Astrocyte (in vitro differentiated cells and primary cell): ENCODE measurements at regions not wholly inside any gene's neighbourhood (a gene's known extent, or its start where the extent isn't known, plus 50 kb on each side); places are given as distances from the start of the nearest gene placed in this dataset.

Experiments used
- DNase-seq: peaks from one replicate; pipeline ENCODE4 v3.0.0-alpha.2; 2010; ENCODE audit warnings: low read depth
- FAIRE-seq: peaks from 2 replicates; lab custom pipeline; 2011; peaks lifted over from hg19 to GRCh38; lab: Jason Lieb, UNC
- H2AFZ ChIP-seq: 2 replicates; pipeline ENCODE4 v1.6.0; 2012; ENCODE audit warnings: low read depth, low read length, inconsistent platforms
- H3K27ac ChIP-seq: 2 replicates; pipeline ENCODE4 v1.5.1; 2011; ENCODE audit warnings: low read depth, low read length, inconsistent platforms
- H3K27me3 ChIP-seq: 2 replicates; pipeline ENCODE4 v1.6.0; 2011; ENCODE audit warnings: low read length, inconsistent platforms; ENCODE audit not compliant: insufficient read depth
- H3K36me3 ChIP-seq: 2 replicates; pipeline ENCODE4 v1.5.1; 2011; ENCODE audit warnings: low read length, inconsistent platforms; ENCODE audit not compliant: insufficient read depth
- H3K4me1 ChIP-seq: 2 replicates; pipeline ENCODE4 v1.5.1; 2011; ENCODE audit warnings: low read length, inconsistent platforms; ENCODE audit not compliant: insufficient read depth
- H3K4me2 ChIP-seq: 2 replicates; pipeline ENCODE4 v1.6.0; 2012; ENCODE audit warnings: low read length, inconsistent platforms
- H3K4me3 ChIP-seq: 2 replicates; pipeline ENCODE4 v1.5.1; 2011; ENCODE audit warnings: low read depth, mild to moderate bottlenecking, low read length, inconsistent platforms; ENCODE audit not compliant: insufficient read depth
- H3K79me2 ChIP-seq: 2 replicates; pipeline ENCODE4 v1.6.0; 2012; ENCODE audit warnings: mild to moderate bottlenecking, low read length, inconsistent platforms; ENCODE audit not compliant: insufficient read depth
- H3K9ac ChIP-seq: 2 replicates; pipeline ENCODE4 v1.6.0; 2012; ENCODE audit warnings: mild to moderate bottlenecking, low read length, inconsistent platforms
- H3K9me3 ChIP-seq: 2 replicates; pipeline ENCODE4 v1.5.1; 2012; ENCODE audit warnings: low read depth, mild to moderate bottlenecking, low read length, inconsistent platforms; ENCODE audit not compliant: insufficient read depth
- H4K20me1 ChIP-seq: 2 replicates; pipeline ENCODE4 v1.6.0; 2012; ENCODE audit warnings: low read length, inconsistent platforms; ENCODE audit not compliant: insufficient read depth
- H3K27ac Mint-ChIP-seq: one replicate; pipeline ENCODE4 v1.8.0; 2021; ENCODE audit warnings: mild to moderate bottlenecking, mixed read lengths; ENCODE audit not compliant: unreplicated experiment
- H3K27me3 Mint-ChIP-seq: one replicate; pipeline ENCODE4 v1.8.0; 2021; ENCODE audit warnings: low read depth, mixed read lengths; ENCODE audit not compliant: unreplicated experiment
- H3K36me3 Mint-ChIP-seq: one replicate; pipeline ENCODE4 v1.8.0; 2021; ENCODE audit warnings: low read depth, mixed read lengths; ENCODE audit not compliant: unreplicated experiment
- H3K4me1 Mint-ChIP-seq: one replicate; pipeline ENCODE4 v1.8.0; 2021; ENCODE audit warnings: low read depth, mixed read lengths; ENCODE audit not compliant: unreplicated experiment
- H3K4me3 Mint-ChIP-seq: one replicate; pipeline ENCODE4 v1.8.0; 2021; ENCODE audit warnings: mild to moderate bottlenecking, moderate library complexity, mixed read lengths; ENCODE audit not compliant: unreplicated experiment
- H3K9me3 Mint-ChIP-seq: one replicate; pipeline ENCODE4 v1.8.0; 2021; ENCODE audit warnings: mild to moderate bottlenecking, mixed read lengths; ENCODE audit not compliant: unreplicated experiment
- EZH2 ChIP-seq: IDR thresholded peaks from 2 replicates; pipeline ENCODE4 v1.6.1; 2012; ENCODE audit warnings: mild to moderate bottlenecking, low read length, inconsistent platforms; ENCODE audit not compliant: insufficient read depth
- TF ChIP-seq, protein P1 (sequence below): IDR thresholded peaks from 2 replicates; pipeline ENCODE4 v1.5.1; 2011; ENCODE audit warnings: low read depth, mild to moderate bottlenecking, inconsistent platforms, low read length, moderate library complexity; ENCODE audit not compliant: insufficient read depth

DNA sequence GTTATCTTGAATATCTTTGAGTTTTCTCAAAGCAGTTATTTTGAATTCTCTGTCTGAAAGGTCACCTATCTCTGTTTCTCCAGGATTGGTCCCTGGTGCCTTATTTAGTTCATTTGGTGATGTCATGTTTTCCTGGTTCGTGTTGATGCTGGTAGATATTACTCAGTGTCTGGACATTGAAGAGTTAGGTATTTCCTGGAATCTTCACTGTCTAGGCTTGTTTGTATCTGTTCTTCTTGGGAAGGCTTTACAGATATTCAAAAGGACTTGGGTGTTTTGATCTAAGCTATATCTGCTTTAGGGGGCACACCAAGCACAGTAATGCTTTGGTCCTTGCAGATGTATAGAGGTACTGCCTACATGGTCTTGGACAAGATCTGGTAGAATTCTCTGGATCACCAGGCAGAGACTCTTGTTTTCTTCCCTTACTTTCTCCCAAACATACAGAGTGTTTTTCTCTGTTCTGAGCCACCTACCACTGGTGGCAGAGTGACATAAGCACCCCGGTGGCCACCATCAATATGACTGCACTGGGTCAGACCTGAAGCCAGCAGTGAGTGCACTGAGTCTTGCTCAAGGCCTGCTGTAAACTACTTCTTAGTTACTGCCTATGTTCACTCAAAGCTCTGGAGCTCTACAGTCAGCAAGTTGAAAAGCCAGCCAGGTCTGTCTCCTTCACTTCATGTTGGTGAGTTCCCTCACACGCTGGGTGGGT lies 193.5 kb upstream of the AMOT start:
- DNase-seq: no peak
- no peak for FAIRE-seq
- no peak overlapping the region for H3K4me3 Mint-ChIP-seq
- H3K36me3 ChIP-seq: no peaks in the 10 kb centered on the region
- H3K9ac ChIP-seq: no peak overlapping the region
- no peaks in the 10 kb centered on the region for H4K20me1 ChIP-seq
- peaks cover 8% of the 10 kb centered on the region for H3K4me1 Mint-ChIP-seq
- H3K4me1 ChIP-seq: no peaks in the 10 kb centered on the region
- no peaks in the 10 kb centered on the region for H3K9me3 ChIP-seq
- H3K27ac ChIP-seq: no peak overlapping the region
- no peak overlapping the region for H3K4me2 ChIP-seq
- H3K79me2 ChIP-seq: no peaks in the 10 kb centered on the region
- no peak overlapping the region for H2AFZ ChIP-seq
- no peaks in the 10 kb centered on the region for H3K36me3 Mint-ChIP-seq
- no peaks in the 10 kb centered on the region for H3K9me3 Mint-ChIP-seq
- peak overlapping the region; percentile 95 for H3K27ac Mint-ChIP-seq
- H3K4me3 ChIP-seq: no peak overlapping the region
- no peak for TF ChIP-seq EZH2
- TF ChIP-seq, protein P1, sequence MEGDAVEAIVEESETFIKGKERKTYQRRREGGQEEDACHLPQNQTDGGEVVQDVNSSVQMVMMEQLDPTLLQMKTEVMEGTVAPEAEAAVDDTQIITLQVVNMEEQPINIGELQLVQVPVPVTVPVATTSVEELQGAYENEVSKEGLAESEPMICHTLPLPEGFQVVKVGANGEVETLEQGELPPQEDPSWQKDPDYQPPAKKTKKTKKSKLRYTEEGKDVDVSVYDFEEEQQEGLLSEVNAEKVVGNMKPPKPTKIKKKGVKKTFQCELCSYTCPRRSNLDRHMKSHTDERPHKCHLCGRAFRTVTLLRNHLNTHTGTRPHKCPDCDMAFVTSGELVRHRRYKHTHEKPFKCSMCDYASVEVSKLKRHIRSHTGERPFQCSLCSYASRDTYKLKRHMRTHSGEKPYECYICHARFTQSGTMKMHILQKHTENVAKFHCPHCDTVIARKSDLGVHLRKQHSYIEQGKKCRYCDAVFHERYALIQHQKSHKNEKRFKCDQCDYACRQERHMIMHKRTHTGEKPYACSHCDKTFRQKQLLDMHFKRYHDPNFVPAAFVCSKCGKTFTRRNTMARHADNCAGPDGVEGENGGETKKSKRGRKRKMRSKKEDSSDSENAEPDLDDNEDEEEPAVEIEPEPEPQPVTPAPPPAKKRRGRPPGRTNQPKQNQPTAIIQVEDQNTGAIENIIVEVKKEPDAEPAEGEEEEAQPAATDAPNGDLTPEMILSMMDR: no peak
- H3K27me3 Mint-ChIP-seq: no peaks in the 10 kb centered on the region
- H3K27me3 ChIP-seq: no peaks in the 10 kb centered on the region

GRCh38 chrX:113019958-113020357 lies 179.3 kb upstream of the AMOT start:
- H3K4me2 ChIP-seq: no peak overlapping the region
- H3K9me3 ChIP-seq: no peaks in the 10 kb centered on the region
- FAIRE-seq: no peak
- H3K4me3 Mint-ChIP-seq: no peak overlapping the region
- DNase-seq: no peak
- H3K4me1 Mint-ChIP-seq: no peaks in the 10 kb centered on the region
- H3K36me3 Mint-ChIP-seq: no peaks in the 10 kb centered on the region
- no peak overlapping the region for H2AFZ ChIP-seq
- H3K27ac ChIP-seq: no peak overlapping the region
- H3K79me2 ChIP-seq: no peaks in the 10 kb centered on the region
- no peaks in the 10 kb centered on the region for H4K20me1 ChIP-seq
- no peaks in the 10 kb centered on the region for H3K9me3 Mint-ChIP-seq
- no peak overlapping the region for H3K9ac ChIP-seq
- no peaks in the 10 kb centered on the region for H3K36me3 ChIP-seq
- TF ChIP-seq EZH2: no peak
- TF ChIP-seq, protein P1: no peak
- no peaks in the 10 kb centered on the region for H3K27me3 ChIP-seq
- no peaks in the 10 kb centered on the region for H3K27me3 Mint-ChIP-seq
- H3K27ac Mint-ChIP-seq: no peak overlapping the region
- H3K4me3 ChIP-seq: no peak overlapping the region
- no peaks in the 10 kb centered on the region for H3K4me1 ChIP-seq

DNA sequence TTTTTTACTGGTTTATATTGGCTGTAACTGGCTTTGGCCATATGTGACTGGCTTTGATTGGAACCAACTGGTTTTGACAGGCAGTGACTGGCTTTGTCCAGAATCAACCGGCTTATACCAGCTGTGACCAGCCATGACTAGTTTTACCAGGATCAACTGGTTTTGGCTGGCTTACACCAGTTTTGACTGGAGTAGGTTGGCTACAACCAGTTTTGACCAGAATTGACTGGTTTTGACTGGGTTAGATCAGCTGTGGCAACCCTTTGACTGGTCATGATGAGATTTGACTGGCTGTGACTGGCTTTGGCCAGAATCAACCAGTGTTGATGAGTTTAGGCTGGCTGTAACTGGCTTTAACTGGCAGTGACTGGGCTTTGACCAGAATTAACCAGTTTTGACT lies 169.2 kb upstream of the AMOT start:
- no peak overlapping the region for H3K4me3 Mint-ChIP-seq
- no peak for TF ChIP-seq EZH2
- TF ChIP-seq, protein P1: no peak

More for the DNA sequence above, 169.2 kb upstream of the AMOT start:
- no peak overlapping the region for H2AFZ ChIP-seq
- no peak overlapping the region for H3K4me2 ChIP-seq
- Mint-ChIP-seq H3K27ac (no peak overlapping the region), H3K4me1 (no peaks in the 10 kb centered on the region), H3K9me3 (no peaks in the 10 kb centered on the region), H3K36me3 (no peaks in the 10 kb centered on the region), H3K27me3 (no peaks in the 10 kb centered on the region)
- H3K79me2 ChIP-seq: no peaks in the 10 kb centered on the region
- no peak overlapping the region for H3K4me3 ChIP-seq
- no peaks in the 10 kb centered on the region for H3K27me3 ChIP-seq
- H3K27ac ChIP-seq: no peak overlapping the region
- H3K9me3 ChIP-seq: no peaks in the 10 kb centered on the region
- H3K36me3 ChIP-seq: no peaks in the 10 kb centered on the region
- DNase-seq (no peak), FAIRE-seq (no peak)
- H3K9ac ChIP-seq: no peak overlapping the region
- no peaks in the 10 kb centered on the region for H4K20me1 ChIP-seq
- no peaks in the 10 kb centered on the region for H3K4me1 ChIP-seq
